ENCODE measurements at regions not wholly inside any gene's neighbourhood (a gene's known extent, or its start where the extent isn't known, plus 50 kb on each side); places are given as distances from the start of the nearest gene placed in this dataset.

DNA sequence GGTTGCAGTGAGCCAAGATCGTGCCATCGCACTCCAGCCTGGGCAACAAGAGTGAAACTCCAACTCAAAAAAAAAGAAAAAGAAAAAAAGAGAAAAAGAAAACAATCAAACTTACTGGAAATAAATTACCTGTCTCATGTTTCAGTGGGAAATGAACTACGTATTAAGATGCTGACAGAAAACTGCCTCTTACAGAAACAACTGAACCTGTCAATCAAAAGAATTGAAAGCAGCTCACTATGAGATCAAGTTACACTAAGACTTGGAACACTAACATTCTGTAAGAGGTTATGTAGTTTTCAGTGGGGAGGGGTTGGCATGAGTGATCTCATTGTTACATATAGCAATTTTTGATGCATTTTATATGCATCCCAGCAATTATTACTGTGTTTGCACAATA is 64.4 kb upstream of the SPATA31E1 start:
- TF ChIP-seq CHD1 (IDR thresholded peaks at IDR 0.05; ENCODE audit: low read length) (no peak), MEIS2 (IDR thresholded peaks at IDR 0.05; ENCODE audit: partially characterized antibody) (peak; percentile 74), SIN3A (IDR thresholded peaks at IDR 0.05; ENCODE audit: borderline replicate concordance in 2 of 2, control insufficient read depth in 1 of 2, low read depth in 2 of 2, low read length in 2 of 2) (no peak)
- TF ChIP-seq, protein P1, sequence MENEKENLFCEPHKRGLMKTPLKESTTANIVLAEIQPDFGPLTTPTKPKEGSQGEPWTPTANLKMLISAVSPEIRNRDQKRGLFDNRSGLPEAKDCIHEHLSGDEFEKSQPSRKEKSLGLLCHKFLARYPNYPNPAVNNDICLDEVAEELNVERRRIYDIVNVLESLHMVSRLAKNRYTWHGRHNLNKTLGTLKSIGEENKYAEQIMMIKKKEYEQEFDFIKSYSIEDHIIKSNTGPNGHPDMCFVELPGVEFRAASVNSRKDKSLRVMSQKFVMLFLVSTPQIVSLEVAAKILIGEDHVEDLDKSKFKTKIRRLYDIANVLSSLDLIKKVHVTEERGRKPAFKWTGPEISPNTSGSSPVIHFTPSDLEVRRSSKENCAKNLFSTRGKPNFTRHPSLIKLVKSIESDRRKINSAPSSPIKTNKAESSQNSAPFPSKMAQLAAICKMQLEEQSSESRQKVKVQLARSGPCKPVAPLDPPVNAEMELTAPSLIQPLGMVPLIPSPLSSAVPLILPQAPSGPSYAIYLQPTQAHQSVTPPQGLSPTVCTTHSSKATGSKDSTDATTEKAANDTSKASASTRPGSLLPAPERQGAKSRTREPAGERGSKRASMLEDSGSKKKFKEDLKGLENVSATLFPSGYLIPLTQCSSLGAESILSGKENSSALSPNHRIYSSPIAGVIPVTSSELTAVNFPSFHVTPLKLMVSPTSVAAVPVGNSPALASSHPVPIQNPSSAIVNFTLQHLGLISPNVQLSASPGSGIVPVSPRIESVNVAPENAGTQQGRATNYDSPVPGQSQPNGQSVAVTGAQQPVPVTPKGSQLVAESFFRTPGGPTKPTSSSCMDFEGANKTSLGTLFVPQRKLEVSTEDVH (IDR thresholded peaks at IDR 0.05; ENCODE audit: low read depth, partially characterized antibody): no peak
- TF ChIP-seq, protein P2, sequence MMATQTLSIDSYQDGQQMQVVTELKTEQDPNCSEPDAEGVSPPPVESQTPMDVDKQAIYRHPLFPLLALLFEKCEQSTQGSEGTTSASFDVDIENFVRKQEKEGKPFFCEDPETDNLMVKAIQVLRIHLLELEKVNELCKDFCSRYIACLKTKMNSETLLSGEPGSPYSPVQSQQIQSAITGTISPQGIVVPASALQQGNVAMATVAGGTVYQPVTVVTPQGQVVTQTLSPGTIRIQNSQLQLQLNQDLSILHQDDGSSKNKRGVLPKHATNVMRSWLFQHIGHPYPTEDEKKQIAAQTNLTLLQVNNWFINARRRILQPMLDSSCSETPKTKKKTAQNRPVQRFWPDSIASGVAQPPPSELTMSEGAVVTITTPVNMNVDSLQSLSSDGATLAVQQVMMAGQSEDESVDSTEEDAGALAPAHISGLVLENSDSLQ (IDR thresholded peaks at IDR 0.05): peak; percentile 94
- TF ChIP-seq, protein P3, sequence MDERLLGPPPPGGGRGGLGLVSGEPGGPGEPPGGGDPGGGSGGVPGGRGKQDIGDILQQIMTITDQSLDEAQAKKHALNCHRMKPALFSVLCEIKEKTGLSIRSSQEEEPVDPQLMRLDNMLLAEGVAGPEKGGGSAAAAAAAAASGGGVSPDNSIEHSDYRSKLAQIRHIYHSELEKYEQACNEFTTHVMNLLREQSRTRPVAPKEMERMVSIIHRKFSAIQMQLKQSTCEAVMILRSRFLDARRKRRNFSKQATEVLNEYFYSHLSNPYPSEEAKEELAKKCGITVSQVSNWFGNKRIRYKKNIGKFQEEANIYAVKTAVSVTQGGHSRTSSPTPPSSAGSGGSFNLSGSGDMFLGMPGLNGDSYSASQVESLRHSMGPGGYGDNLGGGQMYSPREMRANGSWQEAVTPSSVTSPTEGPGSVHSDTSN (CRISPR knock-in tag; IDR thresholded peaks at IDR 0.05; ENCODE audit: low read depth): no peak
- TF ChIP-seq, protein P3 (tag; conservative IDR thresholded peaks at IDR 0.05; ENCODE audit: low read depth): peak; percentile 84
- H3K36me3 ChIP-seq (ENCODE audit: control insufficient read depth, insufficient read depth, low read length): no peaks in the 10 kb centered on the region
- no peak overlapping the region for H3K4me2 ChIP-seq (ENCODE audit: insufficient read depth, low read length)
- in situ Hi-C loops (cut with MboI): loop anchor here (25.0 kb wide), 1 partner anchor 481 kb away; no protein-coding TSS in a partner anchor
- H3K9me1 ChIP-seq (ENCODE audit: control insufficient read depth, insufficient read depth, low read length): no peaks in the 10 kb centered on the region
- 33% methylated on average over 1 of the region's 3 CpGs for WGBS (ENCODE audit: insufficient coverage, low coverage, missing lambda C conversion rate)
- H3K27me3 ChIP-seq (ENCODE audit: control insufficient read depth in 2 of 2, insufficient read depth in 2 of 2, low read length in 2 of 2): no peaks in the 10 kb centered on the region; a peak in 1 of 5 replicates
- H3K27ac ChIP-seq (ENCODE audit: extremely low read depth, low read depth, low read length): no peak overlapping the region
- H3K79me2 ChIP-seq (ENCODE audit: control insufficient read depth, insufficient read depth, low read length): no peaks in the 10 kb centered on the region
- CTCF ChIA-PET (ENCODE audit: low intra/inter-chr PET ratio): no interaction called here
- intact Hi-C loops (cut with micrococcal nuclease): loop anchor here (10.0 kb wide), 1 partner anchor 304 kb away; no protein-coding TSS in a partner anchor
- no peaks in the 10 kb centered on the region for H4K20me1 ChIP-seq (replicated peaks; ENCODE audit: control insufficient read depth, insufficient read depth, low read length)
- no peaks in the 10 kb centered on the region for H3K4me1 ChIP-seq (replicated peaks in 1 of 2; ENCODE audit: control insufficient read depth in 2 of 2, insufficient read depth in 2 of 2, low read length in 2 of 2)
- no peak for ATAC-seq
- BruUV-seq (replicated peaks): no TSS peak
- H3K4me3 ChIP-seq: no peak overlapping the region
- H2AFZ ChIP-seq (ENCODE audit: low read depth, low read length): no peak overlapping the region
- no peak overlapping the region for H3K9ac ChIP-seq (ENCODE audit: insufficient read depth in 1 of 2, low read depth in 2 of 2, low read length in 2 of 2)
- FAIRE-seq: no peak
- H3K9me3 ChIP-seq (replicated peaks; ENCODE audit: control insufficient read depth, insufficient read depth, low read depth, low read length): no peaks in the 10 kb centered on the region
- POLR2A ChIA-PET: interaction anchor here (0.6 to 1.3 kb wide), 5 partner anchors 18 to 1034 kb away, joined by 3 to 5 read pairs (median 3); no protein-coding TSS in a partner anchor
- DNase-seq (ENCODE audit: extremely low read depth in 1 of 4, low spot score in 3 of 4): no peak
